GM21381 (cell line): ENCODE measurements at regions not wholly inside any gene's neighbourhood (a gene's known extent, or its start where the extent isn't known, plus 50 kb on each side); places are given as distances from the start of the nearest gene placed in this dataset.

Experiments used
- ATAC-seq: cut with Tn5 transposase; IDR thresholded peaks from one replicate; pipeline ENCODE4 v1.9.1; 2021; ENCODE audit warnings: mild to moderate bottlenecking, moderate library complexity; ENCODE audit not compliant: unreplicated experiment

DNA sequence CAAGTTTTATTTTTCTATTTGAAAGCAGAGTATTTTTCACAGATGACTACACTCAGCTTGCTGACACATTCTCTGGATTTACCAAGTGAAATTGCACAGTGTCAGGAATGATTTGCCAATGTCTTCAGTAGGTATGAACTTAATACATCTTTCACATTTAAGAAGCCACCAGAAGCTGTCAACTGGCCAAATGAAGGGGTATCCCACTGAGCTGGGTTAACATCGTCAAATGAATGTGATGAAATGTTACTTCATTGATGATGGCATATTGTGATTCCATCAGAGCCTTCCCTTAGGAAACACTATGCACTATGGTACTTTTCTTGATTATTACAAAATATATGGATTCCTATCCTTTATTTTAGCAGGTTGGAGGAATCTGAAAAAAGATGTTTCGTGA is 592.3 kb downstream of the FGF9 start:
- ATAC-seq: no peak

DNA sequence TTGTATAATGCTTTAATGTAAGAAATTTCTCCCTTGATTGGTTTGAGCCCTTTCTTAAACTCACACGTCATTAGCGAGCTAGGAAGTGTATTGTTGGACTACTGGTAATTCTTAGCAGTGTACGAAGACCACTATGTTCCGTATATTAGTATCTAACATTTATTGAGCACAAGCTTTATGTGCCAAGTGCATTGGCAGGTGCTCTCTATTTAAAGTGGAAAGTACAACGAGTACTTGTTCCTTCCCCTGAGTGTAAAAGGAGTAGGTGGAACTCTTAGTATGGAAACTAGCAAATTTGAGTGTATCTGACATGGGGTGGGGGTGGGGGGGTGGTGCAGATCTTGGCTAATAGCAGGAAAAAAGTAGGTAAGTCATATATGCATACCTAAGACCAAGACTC is 594.7 kb downstream of the FGF9 start:
- ATAC-seq: no peak

DNA sequence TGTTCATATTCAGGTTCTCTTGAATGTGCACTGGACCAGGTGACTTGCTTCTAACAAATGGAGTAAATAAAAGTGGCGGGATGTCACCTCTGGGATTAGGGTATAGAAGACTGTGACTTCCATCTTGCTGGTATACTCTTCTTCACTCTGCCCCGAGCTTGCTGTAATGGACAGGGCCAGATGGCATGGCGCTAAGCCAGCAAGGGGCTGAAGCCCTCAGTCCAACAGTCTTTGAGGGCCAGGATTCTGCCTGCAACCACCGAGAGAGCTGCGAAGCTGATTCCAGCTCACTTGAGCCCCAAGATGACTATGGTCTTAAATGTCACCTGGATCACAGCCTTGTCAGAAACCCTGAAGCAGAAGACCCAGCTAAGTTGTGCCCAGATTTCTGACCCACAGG is 600.0 kb downstream of the FGF9 start:
- ATAC-seq: no peak

DNA sequence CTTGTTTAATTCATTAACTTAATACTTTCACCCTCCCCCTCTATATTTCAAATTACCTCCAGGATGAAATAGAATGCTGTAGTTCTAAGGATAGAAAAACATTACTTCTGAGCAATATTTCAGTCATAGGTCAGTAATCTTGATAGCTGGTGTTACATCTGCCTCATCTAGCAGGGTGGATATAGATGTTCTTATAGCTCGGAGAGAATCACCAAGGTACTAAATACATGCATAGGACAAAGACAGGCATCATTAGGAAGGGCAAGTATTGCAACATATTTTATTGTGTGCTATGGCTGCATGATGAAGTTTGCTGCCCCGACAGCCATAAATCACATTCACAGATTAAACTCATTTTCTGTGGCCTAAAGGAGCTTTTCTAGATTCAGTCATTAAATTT is 601.0 kb downstream of the FGF9 start:
- ATAC-seq: no peak

DNA sequence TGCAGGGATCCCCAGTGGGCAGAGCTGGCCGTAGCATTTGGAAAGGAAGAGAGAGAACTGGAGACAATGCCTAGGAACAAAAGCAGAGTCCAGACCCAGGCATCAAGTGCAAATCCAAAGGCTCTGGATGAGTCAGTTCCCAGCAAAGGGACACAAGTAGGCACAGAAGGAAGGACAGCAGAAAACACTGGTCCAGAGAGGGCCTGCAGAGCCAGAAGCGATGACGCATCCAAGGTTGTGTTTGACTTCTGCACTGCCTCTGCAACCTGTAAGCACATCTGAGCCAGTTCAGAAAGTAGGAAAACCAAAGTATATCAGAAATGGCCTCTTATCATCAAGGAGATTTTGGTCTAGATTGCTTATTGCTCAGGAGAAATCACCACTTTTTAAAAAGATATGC is 604.5 kb downstream of the FGF9 start:
- ATAC-seq: no peak

DNA sequence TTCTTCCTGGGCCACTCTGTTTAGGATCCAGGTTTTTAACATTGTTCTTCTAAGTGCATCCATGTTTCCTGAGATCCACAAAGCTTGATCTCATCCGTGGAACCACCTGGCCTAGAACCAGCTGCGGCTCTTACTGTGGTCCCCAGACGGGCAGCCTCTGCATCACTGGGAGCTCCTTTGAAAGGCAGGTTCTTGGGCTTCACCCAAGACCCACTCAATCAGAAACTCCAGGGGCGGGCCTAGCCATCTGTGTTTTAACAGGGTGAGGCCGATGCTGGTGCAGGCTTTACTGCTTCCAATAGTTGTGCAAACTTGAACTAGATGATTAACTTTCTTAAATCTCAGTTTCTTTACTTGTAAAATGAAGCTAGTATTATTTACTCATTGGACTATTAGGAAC is 605.7 kb downstream of the FGF9 start:
- no peak for ATAC-seq

DNA sequence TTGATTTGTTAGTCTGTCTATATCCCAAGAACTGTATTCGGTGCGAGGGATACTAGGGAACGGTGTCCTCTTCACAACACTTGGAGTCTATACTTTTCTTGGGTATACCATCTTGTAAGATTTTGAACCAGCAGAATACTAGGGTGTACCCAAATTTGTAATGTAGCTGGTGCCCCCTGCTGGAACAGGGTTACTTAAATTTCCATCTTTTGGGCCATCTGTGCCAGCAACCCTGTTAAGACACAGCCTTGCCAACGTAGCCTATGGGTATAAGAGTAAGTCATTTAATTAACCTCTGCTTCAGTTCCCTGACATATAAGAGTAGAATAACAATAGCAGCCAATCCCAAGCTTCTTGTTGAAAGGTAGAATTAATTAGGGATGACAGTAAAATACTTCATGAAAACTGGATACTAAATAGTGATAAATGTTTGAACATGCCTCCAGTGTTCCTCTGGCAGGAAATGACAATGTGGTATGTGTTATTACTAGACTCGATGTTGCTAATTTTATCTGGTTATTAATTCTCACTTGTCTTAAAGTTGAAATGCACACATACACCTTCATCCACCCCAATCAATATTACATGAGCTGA is 607.6 kb downstream of the FGF9 start:
- ATAC-seq: peak; percentile 65

DNA sequence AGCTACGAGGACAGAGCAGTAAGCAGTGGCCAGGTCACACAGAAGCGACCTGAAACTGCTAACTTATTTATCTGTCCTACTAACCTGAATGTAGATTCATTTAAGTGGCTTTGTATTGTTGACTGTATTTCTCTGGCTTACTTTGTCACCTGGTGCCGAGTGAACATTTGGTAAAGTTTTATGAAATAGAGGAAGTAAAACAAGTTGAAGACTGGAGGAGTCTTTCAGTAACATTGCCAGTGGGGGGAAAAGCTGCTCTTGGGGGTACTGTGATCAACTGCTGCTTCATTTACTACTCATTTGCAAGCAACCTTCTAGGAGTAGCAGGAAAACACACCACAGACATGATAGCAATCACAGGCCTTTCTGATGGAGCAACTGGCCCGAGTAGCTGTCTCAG is 615.0 kb downstream of the FGF9 start:
- ATAC-seq: no peak

DNA sequence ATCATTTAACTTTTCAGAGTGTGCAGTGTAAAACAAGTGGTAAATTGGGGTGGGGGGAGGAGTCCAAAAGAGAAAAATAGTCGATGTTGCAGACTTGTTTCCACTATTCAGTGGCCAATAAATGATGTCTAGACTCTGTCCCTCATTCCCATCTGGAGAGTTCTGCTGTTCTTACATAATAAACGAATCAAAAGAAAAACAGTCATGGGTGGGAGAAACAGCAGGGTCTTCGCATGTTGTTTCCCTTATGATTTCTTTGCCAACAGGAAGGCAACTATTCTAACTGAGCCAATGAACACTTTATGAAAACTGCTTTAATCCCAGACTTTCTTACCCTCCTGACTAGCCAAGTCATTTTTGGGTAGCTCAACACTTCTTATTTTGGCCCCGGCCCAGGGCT is 615.5 kb downstream of the FGF9 start:
- no peak for ATAC-seq

DNA sequence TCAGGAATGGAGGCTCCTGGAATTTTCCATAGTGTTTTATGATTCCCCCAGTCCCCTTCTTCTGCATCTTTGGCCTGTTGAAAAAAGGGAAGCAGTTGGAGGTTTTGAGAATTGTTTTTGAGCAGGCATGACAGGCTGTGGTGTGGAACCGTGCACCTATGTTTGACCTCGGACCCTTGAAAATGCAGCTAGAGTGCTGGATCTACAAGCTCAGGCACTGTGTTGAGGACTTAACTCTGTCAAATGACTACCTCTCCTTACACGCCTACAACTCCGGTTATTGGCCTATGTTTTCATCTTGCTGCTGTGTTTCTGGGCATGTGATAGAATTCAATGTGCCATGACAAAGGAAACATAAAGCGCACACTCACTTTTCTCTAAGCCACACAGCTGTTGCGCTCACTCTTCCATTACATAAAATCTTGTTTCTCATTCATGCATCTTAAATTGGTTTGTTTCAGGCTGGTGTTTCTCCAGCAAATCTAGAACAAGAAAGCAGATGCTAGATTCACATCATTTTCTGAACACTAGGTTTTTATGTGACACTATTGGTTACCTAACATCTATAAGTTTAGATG is 616.6 kb downstream of the FGF9 start:
- no peak for ATAC-seq

DNA sequence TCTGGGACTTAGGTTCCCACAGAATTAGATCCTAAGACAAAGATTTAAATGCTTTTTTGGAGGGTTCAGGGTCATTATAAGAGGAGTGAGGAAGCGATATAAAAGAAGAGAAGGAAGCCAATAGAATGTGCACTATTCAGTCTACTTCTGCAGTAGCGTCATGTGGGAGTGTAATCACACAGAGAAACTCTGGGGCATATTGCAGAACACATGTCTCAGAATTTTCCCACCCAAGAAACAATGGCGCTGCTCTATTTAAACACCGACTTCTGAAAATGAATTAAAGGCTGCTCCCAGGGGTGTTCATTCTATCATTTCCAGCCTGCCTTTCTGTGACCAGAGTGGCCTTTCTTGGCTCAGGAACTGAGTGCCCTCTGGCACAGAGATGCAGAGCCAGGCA is 617.6 kb downstream of the FGF9 start:
- ATAC-seq: no peak

DNA sequence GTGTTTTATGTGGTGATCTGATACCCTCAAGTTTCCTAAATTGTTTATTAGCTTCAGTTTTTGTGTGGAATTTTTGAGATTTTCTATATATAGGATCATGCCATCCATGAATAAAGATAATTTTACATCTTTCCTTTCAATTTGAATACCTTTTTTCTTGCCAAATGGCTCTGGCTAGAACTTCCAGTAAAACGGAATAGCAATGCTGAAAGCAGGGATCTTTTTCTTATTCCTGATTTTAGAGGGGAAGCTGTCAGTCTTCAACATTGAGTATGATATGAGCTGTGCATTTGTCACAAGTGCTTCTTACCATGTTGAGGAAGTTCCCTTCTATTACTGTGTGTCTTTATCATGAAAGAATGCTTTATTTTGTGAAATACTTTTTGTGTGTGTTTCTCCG is 618.8 kb downstream of the FGF9 start:
- no peak for ATAC-seq

DNA sequence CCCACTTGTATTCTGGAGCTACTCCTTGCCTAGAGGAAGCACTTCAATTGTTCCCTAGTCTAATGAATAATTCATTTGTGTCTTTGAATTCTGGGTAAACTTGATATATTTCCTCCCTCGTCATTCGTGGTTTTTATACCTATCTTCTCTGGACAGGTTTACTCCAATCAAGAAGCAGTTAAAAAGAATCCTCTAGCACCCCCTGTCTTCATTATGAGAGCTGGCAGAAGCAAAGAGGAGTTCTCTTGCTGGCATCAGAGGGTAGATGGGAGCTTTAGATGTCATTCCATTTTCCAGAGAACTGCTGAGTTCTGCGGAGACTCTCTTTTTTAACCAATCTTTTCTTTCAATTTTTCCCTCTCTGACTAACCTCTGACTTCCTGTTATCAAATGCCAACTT is 627.7 kb downstream of the FGF9 start:
- ATAC-seq: no peak

DNA sequence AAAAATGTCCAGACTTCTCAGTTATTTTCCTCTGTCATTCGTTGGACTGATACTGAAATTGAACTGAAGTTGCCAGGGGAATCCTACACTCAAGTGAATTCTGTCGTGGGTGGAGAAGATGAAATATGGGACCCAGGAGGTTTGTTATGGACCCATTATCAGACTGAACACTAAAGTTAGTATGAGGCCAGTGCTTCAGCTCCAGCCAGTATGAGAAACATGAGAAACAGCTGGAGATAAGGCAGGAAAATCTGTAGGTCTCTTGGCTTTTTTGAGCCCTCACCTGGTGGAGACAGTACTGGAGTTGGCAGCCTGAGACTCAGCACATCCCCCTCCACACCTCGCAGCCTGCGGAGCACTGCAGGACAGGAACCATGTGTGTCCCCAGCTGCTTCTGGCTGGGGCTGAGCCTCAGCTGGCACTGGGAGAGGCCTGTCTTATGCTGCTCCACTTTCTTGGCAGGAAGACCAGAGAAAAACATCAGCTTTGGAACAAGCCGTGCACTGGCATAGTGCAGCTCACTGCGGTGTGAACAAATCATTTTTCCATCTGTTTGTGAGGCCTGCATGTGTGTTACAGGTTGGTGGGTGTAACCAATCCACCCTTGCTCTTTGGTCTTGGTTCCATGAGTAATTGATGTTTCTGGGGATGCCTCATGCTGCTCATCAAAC is 641.0 kb downstream of the FGF9 start:
- no peak for ATAC-seq

DNA sequence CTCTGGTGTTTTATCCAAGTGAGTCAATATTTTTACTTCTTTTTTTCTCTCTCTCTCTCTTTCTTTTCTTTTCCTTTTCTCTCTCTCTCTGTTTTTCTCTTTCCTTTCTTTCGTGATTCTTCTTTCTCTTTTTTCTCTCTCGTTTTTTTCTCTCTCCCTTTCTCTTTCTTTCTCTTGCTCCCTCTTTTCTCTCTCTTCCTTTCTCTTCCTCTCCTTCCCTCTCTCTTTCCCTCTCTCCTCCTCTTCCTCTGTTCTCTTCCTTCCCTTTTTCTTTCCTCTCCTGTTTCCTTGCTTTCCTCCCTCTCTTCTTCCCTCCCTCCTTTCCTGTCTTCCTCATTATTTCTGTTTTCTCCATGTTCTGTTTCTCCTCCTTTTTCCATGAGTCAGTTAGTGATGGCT is 641.5 kb downstream of the FGF9 start:
- ATAC-seq: no peak

DNA sequence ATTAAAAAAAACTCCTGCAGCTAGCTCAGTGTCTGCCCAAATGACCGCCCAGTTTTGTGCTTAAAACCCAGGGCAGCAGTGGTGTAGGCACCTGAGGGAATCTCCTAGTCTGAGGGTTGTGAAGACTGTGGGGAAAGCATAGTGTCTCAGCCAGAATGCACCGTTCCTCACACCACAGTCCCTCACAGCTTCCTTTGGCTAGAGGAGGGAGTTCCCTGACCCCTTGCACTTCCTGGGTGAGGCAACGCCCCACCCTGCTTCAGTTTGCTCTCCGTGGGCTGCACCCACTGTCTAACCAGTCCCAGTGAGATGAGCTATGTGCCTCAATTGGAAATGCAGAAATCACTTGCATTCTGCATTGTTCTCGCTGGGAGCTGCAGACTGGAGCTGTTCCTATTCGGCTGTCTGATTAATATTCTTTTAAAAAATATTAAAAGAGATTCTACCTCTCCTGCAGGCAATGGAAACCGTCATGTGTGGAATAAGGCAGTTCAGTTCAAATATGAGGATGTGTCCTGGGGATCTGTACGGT is 645.7 kb downstream of the FGF9 start:
- ATAC-seq: no peak

DNA sequence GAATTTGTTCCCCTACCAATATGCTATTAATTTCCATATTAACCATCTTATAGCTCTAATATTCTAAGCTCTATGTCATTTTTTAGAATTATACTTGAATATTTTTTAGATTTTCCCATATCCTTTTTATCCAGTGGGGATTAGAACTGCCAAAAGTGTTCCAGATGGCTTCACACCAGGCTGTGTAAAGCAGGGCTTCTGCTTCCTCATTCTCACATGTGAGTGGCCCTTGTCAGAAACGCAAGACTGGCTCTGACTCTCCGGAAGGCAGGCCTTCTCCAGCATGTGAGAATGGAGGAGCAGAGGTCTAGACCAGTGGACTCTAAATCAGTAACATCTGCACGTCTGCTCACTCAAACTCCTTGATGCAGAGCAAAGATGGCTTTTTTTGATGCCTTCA is 650.1 kb downstream of the FGF9 start:
- ATAC-seq: no peak

DNA sequence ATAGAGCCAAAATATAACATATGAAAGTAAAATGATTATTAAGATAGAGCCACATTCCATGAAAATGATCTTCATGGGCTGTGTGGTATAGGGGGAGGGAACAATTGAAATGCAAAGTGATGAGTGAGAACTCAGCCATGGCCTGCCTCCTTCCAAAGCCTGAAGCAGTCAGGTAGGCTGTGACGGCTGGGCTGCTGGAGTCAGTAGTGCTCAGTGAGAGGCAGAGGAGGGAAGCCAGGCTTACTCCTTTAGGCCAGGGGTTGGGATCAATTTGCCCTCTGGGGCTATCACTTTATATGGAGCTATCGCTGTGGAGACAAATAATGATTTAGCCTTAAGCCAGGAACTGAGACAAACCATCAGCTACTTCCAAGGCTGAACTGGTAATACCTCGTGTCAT is 654.9 kb downstream of the FGF9 start:
- ATAC-seq: no peak

DNA sequence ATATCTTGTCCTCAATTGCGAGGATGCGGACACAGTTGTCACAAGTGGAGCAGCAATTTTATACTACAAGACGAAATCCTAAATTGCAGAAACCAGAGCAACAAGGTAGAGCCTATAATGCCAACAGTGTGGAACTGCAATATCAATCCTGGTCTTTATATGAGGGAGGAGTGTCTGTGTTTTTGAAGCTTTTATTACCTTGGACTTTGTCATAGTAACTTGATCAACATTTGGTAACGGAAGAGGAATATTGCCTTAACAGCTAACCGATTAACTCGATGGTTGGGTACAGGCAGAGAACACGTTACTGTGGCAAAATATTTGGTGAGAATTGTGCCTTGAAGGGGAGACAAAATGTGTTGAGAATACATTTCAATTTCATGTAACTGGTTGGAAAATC is 661.5 kb downstream of the FGF9 start:
- no peak for ATAC-seq

DNA sequence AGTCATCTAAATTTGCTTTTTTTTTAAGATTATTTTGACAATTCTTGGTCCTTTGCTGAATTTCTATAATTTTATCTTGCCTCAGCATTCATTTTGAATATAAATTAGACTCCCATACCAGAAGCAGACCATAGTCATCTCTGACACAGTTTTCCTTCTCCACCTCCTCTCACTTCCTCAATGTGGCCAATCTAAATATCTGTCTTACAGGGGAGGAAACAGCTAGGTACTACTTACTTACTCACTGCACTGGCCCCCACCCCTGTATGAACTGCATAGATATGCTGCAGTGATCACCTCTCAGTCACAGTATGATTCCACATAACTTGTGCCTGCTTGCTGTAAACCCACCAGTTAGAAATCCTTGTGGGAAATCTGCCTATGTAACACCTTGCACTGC is 665.6 kb downstream of the FGF9 start:
- no peak for ATAC-seq

DNA sequence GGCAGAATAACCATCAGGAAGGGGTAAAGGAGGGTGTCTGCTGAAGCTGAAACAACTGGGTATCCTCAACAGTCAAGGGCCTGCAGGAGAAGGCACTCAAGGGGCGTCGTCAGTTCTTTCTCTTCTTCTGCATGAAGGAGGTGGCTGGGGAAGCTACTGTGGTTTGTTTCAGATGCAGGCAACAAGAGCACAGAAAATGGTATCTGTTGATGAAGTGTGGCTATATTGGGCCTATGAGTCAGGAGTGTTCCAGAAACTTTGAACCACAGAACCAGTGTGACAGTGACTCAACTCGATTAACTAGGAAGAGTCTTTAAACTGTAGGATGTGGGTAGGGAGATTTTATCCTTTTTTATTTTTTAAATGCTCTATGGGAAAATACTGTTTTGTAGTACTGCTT is 686.3 kb downstream of the FGF9 start:
- no peak for ATAC-seq

DNA sequence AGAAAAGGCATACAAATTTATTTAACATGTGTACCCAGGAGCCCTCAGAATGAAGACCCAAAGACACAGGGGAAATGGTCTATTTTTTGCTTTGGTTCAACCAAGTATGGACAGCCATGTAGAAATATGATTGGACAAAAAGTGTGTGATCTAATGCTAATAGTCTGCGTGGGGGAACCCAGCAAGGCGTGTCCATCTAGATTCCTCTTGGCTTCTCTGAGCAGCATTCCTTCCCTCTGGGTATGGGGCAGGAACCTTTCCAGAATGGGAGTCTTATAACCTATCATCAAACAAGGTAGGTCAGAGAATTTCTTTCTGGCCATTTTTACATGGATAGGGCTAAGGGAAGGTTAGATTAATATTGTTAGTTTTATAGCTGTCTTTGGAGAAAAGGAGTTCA is 698.2 kb downstream of the FGF9 start:
- no peak for ATAC-seq

DNA sequence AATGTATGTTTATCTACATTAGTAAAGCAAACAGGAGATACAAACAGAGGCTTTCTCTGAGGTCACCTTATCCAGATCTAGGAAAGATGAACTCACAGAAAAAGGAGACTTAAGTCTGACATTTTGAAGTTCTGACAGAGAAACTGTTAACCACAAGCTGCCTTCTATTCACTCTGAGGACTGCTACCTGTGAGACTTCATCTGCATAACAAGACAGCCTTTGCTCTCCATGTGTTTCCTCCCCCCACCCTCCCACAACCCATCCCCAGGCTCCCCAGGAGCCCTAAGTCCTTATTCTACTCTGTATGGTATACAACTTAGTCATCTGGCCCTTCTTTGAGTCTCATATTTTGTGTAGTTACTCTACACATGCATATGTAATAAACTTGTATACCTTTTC is 699.0 kb downstream of the FGF9 start:
- ATAC-seq: no peak
